ENCODE measurements at regions not wholly inside any gene's neighbourhood (a gene's known extent, or its start where the extent isn't known, plus 50 kb on each side); places are given as distances from the start of the nearest gene placed in this dataset.

GRCh38 chr11:130636722-130637464 lies 188.4 kb downstream of the ADAMTS15 start:
- Histone ChIP-seq H3K27ac (ENCODE audit: insufficient read depth, low read depth, low read length, poor library complexity, severe bottlenecking) (no peak overlapping the region), H3K36me3 (ENCODE audit: control insufficient read depth, insufficient read depth, low read length) (no peaks in the 10 kb centered on the region), H3K27me3 (ENCODE audit: control insufficient read depth, insufficient read depth, low read length, poor library complexity, severe bottlenecking) (no peaks in the 10 kb centered on the region), H3K4me1 (ENCODE audit: control insufficient read depth, insufficient read depth, low read length) (no peaks in the 10 kb centered on the region), H3K4me3 (ENCODE audit: insufficient read depth, low read depth, low read length) (no peak overlapping the region), H3K9me3 (ENCODE audit: control insufficient read depth, low read length) (no peaks in the 10 kb centered on the region)
- WGBS, 2 experiments: 88 to 89% methylated on average over 8 to 9 of the region's 9 CpGs

- H3K9me3 ChIP-seq (ENCODE audit: control insufficient read depth, low read length): no peaks in the 10 kb centered on the region
- H3K4me1 ChIP-seq (ENCODE audit: control insufficient read depth, insufficient read depth, low read length): no peaks in the 10 kb centered on the region
- H3K4me3 ChIP-seq (ENCODE audit: insufficient read depth, low read depth, low read length): no peak overlapping the region
- no peak overlapping the region for H3K27ac ChIP-seq (ENCODE audit: insufficient read depth, low read depth, low read length, poor library complexity, severe bottlenecking)
- H3K36me3 ChIP-seq (ENCODE audit: control insufficient read depth, insufficient read depth, low read length): no peaks in the 10 kb centered on the region
- 92% methylated on average over 7 of the region's 7 CpGs for WGBS, 2 experiments
- H3K27me3 ChIP-seq (ENCODE audit: control insufficient read depth, insufficient read depth, low read length, poor library complexity, severe bottlenecking): no peaks in the 10 kb centered on the region
Measured at GRCh38 chr11:130637566-130637965, 189.1 kb downstream of the ADAMTS15 start.

- Histone ChIP-seq H3K27me3 (ENCODE audit: control insufficient read depth, insufficient read depth, low read length, poor library complexity, severe bottlenecking) (no peaks in the 10 kb centered on the region), H3K4me1 (ENCODE audit: control insufficient read depth, insufficient read depth, low read length) (no peaks in the 10 kb centered on the region), H3K4me3 (ENCODE audit: insufficient read depth, low read depth, low read length) (no peak overlapping the region), H3K9me3 (ENCODE audit: control insufficient read depth, low read length) (no peaks in the 10 kb centered on the region), H3K36me3 (ENCODE audit: control insufficient read depth, insufficient read depth, low read length) (no peaks in the 10 kb centered on the region), H3K27ac (ENCODE audit: insufficient read depth, low read depth, low read length, poor library complexity, severe bottlenecking) (no peak overlapping the region)
- WGBS, 2 experiments: 82 to 87% methylated on average over 5 of the region's 5 CpGs
Measured at GRCh38 chr11:130638033-130638432, 189.6 kb downstream of the ADAMTS15 start.

- no peak overlapping the region for H3K27ac ChIP-seq (ENCODE audit: insufficient read depth, low read depth, low read length, poor library complexity, severe bottlenecking)
- WGBS, 2 experiments: 89 to 92% methylated on average over 3 of the region's 3 CpGs
Measured at GRCh38 chr11:130638624-130639023, 190.2 kb downstream of the ADAMTS15 start.

GRCh38 chr11:130639369-130639768 lies 190.9 kb downstream of the ADAMTS15 start:
- peaks cover 6% of the 10 kb centered on the region for H3K4me1 ChIP-seq (ENCODE audit: control insufficient read depth, insufficient read depth, low read length)
- WGBS, 2 experiments: 95% methylated on average over 1 to 2 of the region's 2 CpGs

More at GRCh38 chr11:130638624-130639023, 190.2 kb downstream of the ADAMTS15 start:
- H3K4me3 ChIP-seq (ENCODE audit: insufficient read depth, low read depth, low read length): no peak overlapping the region
- H3K4me1 ChIP-seq (ENCODE audit: control insufficient read depth, insufficient read depth, low read length): no peaks in the 10 kb centered on the region
- no peaks in the 10 kb centered on the region for H3K27me3 ChIP-seq (ENCODE audit: control insufficient read depth, insufficient read depth, low read length, poor library complexity, severe bottlenecking)
- H3K9me3 ChIP-seq (ENCODE audit: control insufficient read depth, low read length): no peaks in the 10 kb centered on the region
- no peaks in the 10 kb centered on the region for H3K36me3 ChIP-seq (ENCODE audit: control insufficient read depth, insufficient read depth, low read length)

GRCh38 chr11:130640526-130640925 lies 192.1 kb downstream of the ADAMTS15 start:
- H3K4me1 ChIP-seq (ENCODE audit: control insufficient read depth, insufficient read depth, low read length): peaks cover 7% of the 10 kb centered on the region
- no peaks in the 10 kb centered on the region for H3K27me3 ChIP-seq (ENCODE audit: control insufficient read depth, insufficient read depth, low read length, poor library complexity, severe bottlenecking)
- H3K9me3 ChIP-seq (ENCODE audit: control insufficient read depth, low read length): no peaks in the 10 kb centered on the region
- WGBS, 2 experiments: 92 to 93% methylated on average over 7 of the region's 7 CpGs
- H3K27ac ChIP-seq (ENCODE audit: insufficient read depth, low read depth, low read length, poor library complexity, severe bottlenecking): no peak overlapping the region
- H3K36me3 ChIP-seq (ENCODE audit: control insufficient read depth, insufficient read depth, low read length): no peaks in the 10 kb centered on the region
- no peak overlapping the region for H3K4me3 ChIP-seq (ENCODE audit: insufficient read depth, low read depth, low read length)

More at GRCh38 chr11:130639369-130639768, 190.9 kb downstream of the ADAMTS15 start:
- no peaks in the 10 kb centered on the region for H3K9me3 ChIP-seq (ENCODE audit: control insufficient read depth, low read length)
- H3K27ac ChIP-seq (ENCODE audit: insufficient read depth, low read depth, low read length, poor library complexity, severe bottlenecking): no peak overlapping the region
- no peaks in the 10 kb centered on the region for H3K27me3 ChIP-seq (ENCODE audit: control insufficient read depth, insufficient read depth, low read length, poor library complexity, severe bottlenecking)
- no peak overlapping the region for H3K4me3 ChIP-seq (ENCODE audit: insufficient read depth, low read depth, low read length)
- no peaks in the 10 kb centered on the region for H3K36me3 ChIP-seq (ENCODE audit: control insufficient read depth, insufficient read depth, low read length)

GRCh38 chr11:130641876-130642275 lies 193.4 kb downstream of the ADAMTS15 start:
- Histone ChIP-seq H3K27ac (ENCODE audit: insufficient read depth, low read depth, low read length, poor library complexity, severe bottlenecking) (no peak overlapping the region), H3K36me3 (ENCODE audit: control insufficient read depth, insufficient read depth, low read length) (no peaks in the 10 kb centered on the region), H3K4me1 (ENCODE audit: control insufficient read depth, insufficient read depth, low read length) (peaks cover 7% of the 10 kb centered on the region), H3K4me3 (ENCODE audit: insufficient read depth, low read depth, low read length) (no peak overlapping the region), H3K27me3 (ENCODE audit: control insufficient read depth, insufficient read depth, low read length, poor library complexity, severe bottlenecking) (no peaks in the 10 kb centered on the region), H3K9me3 (ENCODE audit: control insufficient read depth, low read length) (no peaks in the 10 kb centered on the region)
- WGBS, 2 experiments: 91 to 92% methylated on average over 2 to 3 of the region's 3 CpGs

- H3K27ac ChIP-seq (ENCODE audit: insufficient read depth, low read depth, low read length, poor library complexity, severe bottlenecking): no peak overlapping the region
- no peaks in the 10 kb centered on the region for H3K9me3 ChIP-seq (ENCODE audit: control insufficient read depth, low read length)
- peaks cover 7% of the 10 kb centered on the region for H3K4me1 ChIP-seq (ENCODE audit: control insufficient read depth, insufficient read depth, low read length)
- no peaks in the 10 kb centered on the region for H3K27me3 ChIP-seq (ENCODE audit: control insufficient read depth, insufficient read depth, low read length, poor library complexity, severe bottlenecking)
- no peak overlapping the region for H3K4me3 ChIP-seq (ENCODE audit: insufficient read depth, low read depth, low read length)
- no peaks in the 10 kb centered on the region for H3K36me3 ChIP-seq (ENCODE audit: control insufficient read depth, insufficient read depth, low read length)
- 41 to 42% methylated on average over 1 of the region's 1 CpG for WGBS, 2 experiments
Measured at GRCh38 chr11:130642994-130643393, 194.5 kb downstream of the ADAMTS15 start.

- 46% methylated on average over 11 of the region's 11 CpGs for WGBS, 2 experiments
- H3K9me3 ChIP-seq (ENCODE audit: control insufficient read depth, low read length): no peaks in the 10 kb centered on the region
- H3K27me3 ChIP-seq (ENCODE audit: control insufficient read depth, insufficient read depth, low read length, poor library complexity, severe bottlenecking): no peaks in the 10 kb centered on the region
- H3K4me3 ChIP-seq (ENCODE audit: insufficient read depth, low read depth, low read length): no peak overlapping the region
- H3K36me3 ChIP-seq (ENCODE audit: control insufficient read depth, insufficient read depth, low read length): no peaks in the 10 kb centered on the region
- H3K4me1 ChIP-seq (ENCODE audit: control insufficient read depth, insufficient read depth, low read length): peaks cover 7% of the 10 kb centered on the region
- no peak overlapping the region for H3K27ac ChIP-seq (ENCODE audit: insufficient read depth, low read depth, low read length, poor library complexity, severe bottlenecking)
Measured at GRCh38 chr11:130644187-130644586, 195.7 kb downstream of the ADAMTS15 start.

- peaks cover 7% of the 10 kb centered on the region for H3K4me1 ChIP-seq (ENCODE audit: control insufficient read depth, insufficient read depth, low read length)
- 91 to 95% methylated on average over 9 to 10 of the region's 10 CpGs for WGBS, 2 experiments
- no peaks in the 10 kb centered on the region for H3K9me3 ChIP-seq (ENCODE audit: control insufficient read depth, low read length)
- H3K27ac ChIP-seq (ENCODE audit: insufficient read depth, low read depth, low read length, poor library complexity, severe bottlenecking): no peak overlapping the region
- H3K36me3 ChIP-seq (ENCODE audit: control insufficient read depth, insufficient read depth, low read length): no peaks in the 10 kb centered on the region
- no peak overlapping the region for H3K4me3 ChIP-seq (ENCODE audit: insufficient read depth, low read depth, low read length)
- H3K27me3 ChIP-seq (ENCODE audit: control insufficient read depth, insufficient read depth, low read length, poor library complexity, severe bottlenecking): no peaks in the 10 kb centered on the region
Measured at GRCh38 chr11:130645164-130645842, 196.9 kb downstream of the ADAMTS15 start.

Data from ectodermal cell (in vitro differentiated cells).